ENCODE measurements at regions not wholly inside any gene's neighbourhood (a gene's known extent, or its start where the extent isn't known, plus 50 kb on each side); places are given as distances from the start of the nearest gene placed in this dataset.

DNA sequence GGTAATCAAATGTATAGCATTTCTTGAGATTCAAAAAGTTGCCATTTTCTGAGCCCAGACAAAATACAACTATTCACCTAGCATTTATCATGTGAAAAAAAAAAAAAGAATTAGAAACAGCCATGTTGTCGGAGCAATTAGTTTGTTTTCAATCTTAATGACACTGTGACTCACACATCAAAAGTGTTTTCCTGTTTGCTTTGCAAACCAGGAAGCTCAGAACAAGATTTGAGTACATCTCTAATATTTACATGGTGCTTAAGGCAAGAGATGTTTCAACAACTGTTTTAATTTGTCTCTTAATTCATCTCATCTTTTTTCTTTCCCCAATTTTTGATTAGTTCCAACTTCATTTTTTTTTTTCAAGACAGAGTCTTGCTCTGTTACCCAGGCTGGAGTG, 62.5 kb upstream of the CAPZB start (continued):
- TF ChIP-seq ZSCAN12 (CRISPR knock-in tag; IDR thresholded peaks at IDR 0.05): no peak
- TF ChIP-seq NCOA5 (CRISPR knock-in tag; IDR thresholded peaks at IDR 0.05): no peak
- TF ChIP-seq RARG (CRISPR knock-in tag; IDR thresholded peaks at IDR 0.05; ENCODE audit: low read depth): no peak
- TF ChIP-seq ZFYVE20 (CRISPR knock-in tag; IDR thresholded peaks at IDR 0.05; ENCODE audit: borderline replicate concordance, low read depth): no peak
- TF ChIP-seq, protein P1, sequence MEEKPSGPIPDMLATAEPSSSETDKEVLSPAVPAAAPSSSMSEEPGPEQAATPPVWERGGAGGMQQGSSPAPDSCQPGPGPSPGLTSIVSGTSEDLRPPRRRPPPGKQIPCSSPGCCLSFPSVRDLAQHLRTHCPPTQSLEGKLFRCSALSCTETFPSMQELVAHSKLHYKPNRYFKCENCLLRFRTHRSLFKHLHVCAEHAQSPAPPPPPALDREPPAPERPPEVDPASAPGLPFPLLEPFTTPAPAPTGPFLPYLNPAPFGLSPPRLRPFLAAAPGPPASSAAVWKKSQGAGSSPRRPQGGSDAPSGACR (CRISPR knock-in tag; IDR thresholded peaks at IDR 0.05): no peak
- TF ChIP-seq, protein P2, sequence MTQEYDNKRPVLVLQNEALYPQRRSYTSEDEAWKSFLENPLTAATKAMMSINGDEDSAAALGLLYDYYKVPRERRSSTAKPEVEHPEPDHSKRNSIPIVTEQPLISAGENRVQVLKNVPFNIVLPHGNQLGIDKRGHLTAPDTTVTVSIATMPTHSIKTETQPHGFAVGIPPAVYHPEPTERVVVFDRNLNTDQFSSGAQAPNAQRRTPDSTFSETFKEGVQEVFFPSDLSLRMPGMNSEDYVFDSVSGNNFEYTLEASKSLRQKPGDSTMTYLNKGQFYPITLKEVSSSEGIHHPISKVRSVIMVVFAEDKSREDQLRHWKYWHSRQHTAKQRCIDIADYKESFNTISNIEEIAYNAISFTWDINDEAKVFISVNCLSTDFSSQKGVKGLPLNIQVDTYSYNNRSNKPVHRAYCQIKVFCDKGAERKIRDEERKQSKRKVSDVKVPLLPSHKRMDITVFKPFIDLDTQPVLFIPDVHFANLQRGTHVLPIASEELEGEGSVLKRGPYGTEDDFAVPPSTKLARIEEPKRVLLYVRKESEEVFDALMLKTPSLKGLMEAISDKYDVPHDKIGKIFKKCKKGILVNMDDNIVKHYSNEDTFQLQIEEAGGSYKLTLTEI (CRISPR knock-in tag; conservative IDR thresholded peaks at IDR 0.05): no peak
- no peak for TF ChIP-seq ZNF225 (CRISPR knock-in tag; IDR thresholded peaks at IDR 0.05)
- no peak for TF ChIP-seq ZFX (CRISPR knock-in tag; IDR thresholded peaks at IDR 0.05; ENCODE audit: low read depth)
- TF ChIP-seq, protein P3, sequence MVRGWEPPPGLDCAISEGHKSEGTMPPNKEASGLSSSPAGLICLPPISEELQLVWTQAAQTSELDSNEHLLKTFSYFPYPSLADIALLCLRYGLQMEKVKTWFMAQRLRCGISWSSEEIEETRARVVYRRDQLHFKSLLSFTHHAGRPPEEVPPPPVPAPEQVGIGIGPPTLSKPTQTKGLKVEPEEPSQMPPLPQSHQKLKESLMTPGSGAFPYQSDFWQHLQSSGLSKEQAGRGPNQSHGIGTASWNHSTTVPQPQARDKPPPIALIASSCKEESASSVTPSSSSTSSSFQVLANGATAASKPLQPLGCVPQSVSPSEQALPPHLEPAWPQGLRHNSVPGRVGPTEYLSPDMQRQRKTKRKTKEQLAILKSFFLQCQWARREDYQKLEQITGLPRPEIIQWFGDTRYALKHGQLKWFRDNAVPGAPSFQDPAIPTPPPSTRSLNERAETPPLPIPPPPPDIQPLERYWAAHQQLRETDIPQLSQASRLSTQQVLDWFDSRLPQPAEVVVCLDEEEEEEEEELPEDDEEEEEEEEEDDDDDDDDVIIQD (CRISPR knock-in tag; IDR thresholded peaks at IDR 0.05; ENCODE audit: low read depth): no peak
- no peak for TF ChIP-seq NR2F2 (IDR thresholded peaks at IDR 0.05; ENCODE audit: borderline replicate concordance, low read depth)
- TF ChIP-seq, protein P4, sequence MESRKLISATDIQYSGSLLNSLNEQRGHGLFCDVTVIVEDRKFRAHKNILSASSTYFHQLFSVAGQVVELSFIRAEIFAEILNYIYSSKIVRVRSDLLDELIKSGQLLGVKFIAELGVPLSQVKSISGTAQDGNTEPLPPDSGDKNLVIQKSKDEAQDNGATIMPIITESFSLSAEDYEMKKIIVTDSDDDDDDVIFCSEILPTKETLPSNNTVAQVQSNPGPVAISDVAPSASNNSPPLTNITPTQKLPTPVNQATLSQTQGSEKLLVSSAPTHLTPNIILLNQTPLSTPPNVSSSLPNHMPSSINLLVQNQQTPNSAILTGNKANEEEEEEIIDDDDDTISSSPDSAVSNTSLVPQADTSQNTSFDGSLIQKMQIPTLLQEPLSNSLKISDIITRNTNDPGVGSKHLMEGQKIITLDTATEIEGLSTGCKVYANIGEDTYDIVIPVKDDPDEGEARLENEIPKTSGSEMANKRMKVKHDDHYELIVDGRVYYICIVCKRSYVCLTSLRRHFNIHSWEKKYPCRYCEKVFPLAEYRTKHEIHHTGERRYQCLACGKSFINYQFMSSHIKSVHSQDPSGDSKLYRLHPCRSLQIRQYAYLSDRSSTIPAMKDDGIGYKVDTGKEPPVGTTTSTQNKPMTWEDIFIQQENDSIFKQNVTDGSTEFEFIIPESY (CRISPR knock-in tag; IDR thresholded peaks at IDR 0.05): no peak
- TF ChIP-seq TMF1 (CRISPR knock-in tag; IDR thresholded peaks at IDR 0.05; ENCODE audit: low read depth): no peak
- no peak for TF ChIP-seq HNRNPLL (IDR thresholded peaks at IDR 0.05; ENCODE audit: low read depth, low read length, poor library complexity, severe bottlenecking)
- TF ChIP-seq TEAD3 (CRISPR knock-in tag; optimal IDR thresholded peaks at IDR 0.05; ENCODE audit: borderline replicate concordance): no peak
- no peak for TF ChIP-seq HOXD1 (CRISPR knock-in tag; IDR thresholded peaks at IDR 0.05)
- no peak for TF ChIP-seq SOX13 (IDR thresholded peaks at IDR 0.05)
- TF ChIP-seq SOX13 (CRISPR knock-in tag; conservative IDR thresholded peaks at IDR 0.05 in 1 of 2, IDR thresholded peaks at IDR 0.05 in 1 of 2): peak in 1 of 2 experiments; percentile 50; a peak in 1 of 4 replicates
- peak; percentile 79; the same call in 1 of the 2 replicates for TF ChIP-seq TBX3 (IDR thresholded peaks at IDR 0.05; ENCODE audit: borderline replicate concordance)
- TF ChIP-seq AKAP8 (CRISPR knock-in tag; IDR thresholded peaks at IDR 0.05): no peak
- no peak for TF ChIP-seq REL (CRISPR knock-in tag; conservative IDR thresholded peaks at IDR 0.05)
- TF ChIP-seq HDAC1 (CRISPR knock-in tag; IDR thresholded peaks at IDR 0.05): no peak
- TF ChIP-seq, protein P5, sequence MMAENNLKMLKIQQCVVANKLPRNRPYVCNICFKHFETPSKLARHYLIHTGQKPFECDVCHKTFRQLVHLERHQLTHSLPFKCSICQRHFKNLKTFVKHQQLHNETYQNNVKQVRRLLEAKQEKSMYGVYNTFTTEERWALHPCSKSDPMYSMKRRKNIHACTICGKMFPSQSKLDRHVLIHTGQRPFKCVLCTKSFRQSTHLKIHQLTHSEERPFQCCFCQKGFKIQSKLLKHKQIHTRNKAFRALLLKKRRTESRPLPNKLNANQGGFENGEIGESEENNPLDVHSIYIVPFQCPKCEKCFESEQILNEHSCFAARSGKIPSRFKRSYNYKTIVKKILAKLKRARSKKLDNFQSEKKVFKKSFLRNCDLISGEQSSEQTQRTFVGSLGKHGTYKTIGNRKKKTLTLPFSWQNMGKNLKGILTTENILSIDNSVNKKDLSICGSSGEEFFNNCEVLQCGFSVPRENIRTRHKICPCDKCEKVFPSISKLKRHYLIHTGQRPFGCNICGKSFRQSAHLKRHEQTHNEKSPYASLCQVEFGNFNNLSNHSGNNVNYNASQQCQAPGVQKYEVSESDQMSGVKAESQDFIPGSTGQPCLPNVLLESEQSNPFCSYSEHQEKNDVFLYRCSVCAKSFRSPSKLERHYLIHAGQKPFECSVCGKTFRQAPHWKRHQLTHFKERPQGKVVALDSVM (CRISPR knock-in tag; IDR thresholded peaks at IDR 0.05): no peak
- TF ChIP-seq EEA1 (CRISPR knock-in tag; IDR thresholded peaks at IDR 0.05; ENCODE audit: borderline replicate concordance): no peak
- TF ChIP-seq CHD2 (IDR thresholded peaks at IDR 0.05; ENCODE audit: low read depth, low read length): no peak
